Effector memory CD4-positive, alpha-beta T cell (primary cell): ENCODE measurements at regions not wholly inside any gene's neighbourhood (a gene's known extent, or its start where the extent isn't known, plus 50 kb on each side); places are given as distances from the start of the nearest gene placed in this dataset.

Experiments
- DNase-seq, 3 donors: peaks; one replicate each; pipeline ENCODE4 v3.0.0-alpha.2; 2020
- H3K27ac ChIP-seq: 2 replicates; pipeline ENCODE4 v1.7.0; 2013; ENCODE audit warnings: mild to moderate bottlenecking, low read length, moderate library complexity; ENCODE audit not compliant: insufficient read depth, poor library complexity, severe bottlenecking
- H3K27me3 ChIP-seq: replicated peaks from 2 replicates; pipeline ENCODE4 v1.7.0; 2013; ENCODE audit warnings: mild to moderate bottlenecking, low read length; ENCODE audit not compliant: insufficient read depth, control insufficient read depth, poor library complexity, severe bottlenecking
- H3K36me3 ChIP-seq: 2 replicates; pipeline ENCODE4 v1.7.0; 2013; ENCODE audit warnings: mild to moderate bottlenecking, low read length, moderate library complexity; ENCODE audit not compliant: control insufficient read depth, insufficient read depth
- H3K4me1 ChIP-seq: 2 replicates; pipeline ENCODE4 v1.7.0; 2013; ENCODE audit warnings: low read length, mild to moderate bottlenecking; ENCODE audit not compliant: control insufficient read depth, insufficient read depth, poor library complexity, severe bottlenecking
- H3K4me3 ChIP-seq: 2 replicates; pipeline ENCODE4 v1.7.0; 2013; ENCODE audit warnings: low read length, low read depth, mild to moderate bottlenecking; ENCODE audit not compliant: insufficient read depth, poor library complexity, severe bottlenecking
- H3K9me3 ChIP-seq: 2 replicates; pipeline ENCODE4 v1.7.0; 2013; ENCODE audit warnings: mild to moderate bottlenecking, low read length, moderate library complexity; ENCODE audit not compliant: control insufficient read depth

DNA sequence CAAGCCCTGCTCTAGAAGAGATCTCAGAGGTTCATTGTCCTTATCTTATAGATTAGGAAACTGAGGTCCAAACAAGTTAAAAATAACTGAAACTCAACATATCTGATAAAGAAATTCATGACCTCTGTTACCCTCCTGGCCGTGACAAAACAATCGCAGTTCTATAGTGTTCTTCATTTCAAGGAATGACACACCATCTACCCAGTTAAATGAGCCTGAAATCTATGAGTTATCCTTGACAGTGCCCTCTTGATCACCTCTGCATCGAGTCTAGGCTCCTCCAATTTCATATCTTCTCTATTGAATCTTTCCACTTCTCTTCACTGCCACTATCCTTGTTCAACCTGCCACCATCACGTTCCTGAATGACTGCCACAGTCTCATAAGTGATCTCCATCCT, 325.3 kb upstream of the TEX13C start:
- Histone ChIP-seq H3K4me1 (no peaks in the 10 kb centered on the region), H3K36me3 (no peaks in the 10 kb centered on the region), H3K9me3 (no peaks in the 10 kb centered on the region), H3K27me3 (no peaks in the 10 kb centered on the region), H3K4me3 (no peak overlapping the region), H3K27ac (no peak overlapping the region)
- no peak for DNase-seq

DNA sequence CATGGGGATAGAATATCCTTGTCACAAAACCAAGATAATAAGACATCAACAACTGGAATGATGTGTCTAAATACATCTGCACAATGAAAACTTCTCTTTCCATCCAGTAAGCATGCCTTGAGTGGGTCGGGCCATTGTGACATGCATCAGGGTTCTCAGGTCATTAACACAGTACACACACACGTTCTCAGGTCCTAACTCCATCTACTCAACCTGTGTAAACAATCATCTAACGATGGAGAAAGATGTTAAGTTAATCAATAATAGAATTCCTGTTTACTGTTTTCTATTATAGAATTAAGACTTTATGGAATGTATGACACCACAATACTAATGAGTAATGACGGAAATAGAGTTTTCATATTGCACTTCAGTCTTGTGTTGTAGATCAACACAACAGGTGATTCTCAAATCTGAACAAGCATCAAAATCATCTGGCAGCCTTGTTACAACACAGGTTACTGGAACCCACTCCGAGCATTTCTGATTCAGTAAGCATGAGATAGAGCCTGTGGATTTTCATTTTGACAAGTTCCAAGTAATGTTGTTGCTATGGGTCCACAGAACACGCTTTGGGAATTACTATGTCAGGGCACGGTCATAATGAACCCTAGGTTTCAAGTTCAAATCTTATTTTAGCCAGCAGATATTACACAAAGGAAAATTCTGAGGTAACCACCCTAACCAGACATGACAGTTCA, 315.8 kb upstream of the TEX13C start:
- no peak for DNase-seq
- no peaks in the 10 kb centered on the region for H3K4me1 ChIP-seq
- no peaks in the 10 kb centered on the region for H3K9me3 ChIP-seq
- no peaks in the 10 kb centered on the region for H3K27me3 ChIP-seq
- no peaks in the 10 kb centered on the region for H3K36me3 ChIP-seq
- H3K4me3 ChIP-seq: no peak overlapping the region
- no peak overlapping the region for H3K27ac ChIP-seq

DNA sequence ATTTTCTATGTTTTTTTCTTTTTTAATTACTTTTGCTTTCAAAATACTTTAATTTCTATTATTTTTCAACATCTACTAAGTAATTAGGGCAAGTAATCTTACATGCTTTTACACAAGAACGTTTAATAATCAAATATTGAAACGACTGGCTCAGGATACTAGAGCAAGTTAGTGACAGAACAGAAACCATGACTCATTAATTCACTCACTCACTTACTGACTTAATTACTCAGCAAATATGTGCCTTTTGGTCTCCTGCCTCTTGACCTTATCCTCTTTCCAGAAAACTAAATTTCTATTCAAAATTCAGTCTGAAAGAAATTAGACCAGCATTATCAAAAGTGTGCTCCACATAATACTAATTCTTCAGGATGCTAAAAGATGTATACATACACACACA, 314.9 kb upstream of the TEX13C start:
- H3K36me3 ChIP-seq: no peaks in the 10 kb centered on the region
- H3K4me1 ChIP-seq: no peaks in the 10 kb centered on the region
- no peak overlapping the region for H3K4me3 ChIP-seq
- no peaks in the 10 kb centered on the region for H3K9me3 ChIP-seq
- DNase-seq: no peak
- H3K27ac ChIP-seq: no peak overlapping the region
- no peaks in the 10 kb centered on the region for H3K27me3 ChIP-seq

DNA sequence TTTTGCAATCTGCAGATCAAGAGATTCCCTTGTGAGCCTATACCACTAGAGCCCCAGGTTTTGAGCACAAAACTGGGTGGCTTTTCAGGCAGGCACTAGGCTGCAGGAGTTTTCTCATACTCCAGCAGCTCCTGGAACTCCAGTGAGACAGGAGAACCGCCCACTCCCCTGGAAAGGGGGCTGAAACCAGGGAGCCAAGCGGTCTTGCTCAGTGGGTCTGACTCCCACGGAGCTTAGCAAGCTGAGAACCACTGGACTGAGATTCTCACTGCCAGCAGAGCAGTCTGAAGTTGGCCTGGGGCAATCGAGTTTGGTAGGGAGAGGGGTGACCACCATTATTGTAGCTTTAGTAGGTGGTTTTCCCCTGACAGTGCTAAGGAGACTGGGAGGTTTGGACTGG, 313.8 kb upstream of the TEX13C start:
- H3K27me3 ChIP-seq: no peaks in the 10 kb centered on the region
- no peak for DNase-seq
- H3K4me3 ChIP-seq: no peak overlapping the region
- H3K9me3 ChIP-seq: no peaks in the 10 kb centered on the region
- no peak overlapping the region for H3K27ac ChIP-seq
- no peaks in the 10 kb centered on the region for H3K4me1 ChIP-seq
- H3K36me3 ChIP-seq: no peaks in the 10 kb centered on the region

DNA sequence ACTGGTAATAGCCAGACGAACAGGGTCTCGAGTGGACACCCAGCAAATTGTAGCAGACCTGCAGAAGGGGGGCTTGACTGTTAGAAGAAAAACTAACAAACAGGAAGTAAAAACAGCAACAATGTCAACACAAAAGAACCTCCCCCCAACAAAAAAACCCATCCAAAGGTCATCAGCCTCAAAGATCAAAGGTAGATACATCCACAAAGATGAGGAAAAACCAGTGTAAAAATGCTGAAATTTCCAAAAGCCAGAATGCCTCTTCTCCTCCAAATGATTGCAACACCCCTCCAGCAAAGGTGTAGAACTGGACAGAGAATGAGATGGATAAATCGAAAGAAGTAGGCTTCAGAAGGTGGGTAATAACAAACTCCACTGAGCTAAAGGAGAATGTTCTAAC, 313.0 kb upstream of the TEX13C start:
- Histone ChIP-seq H3K27me3 (no peaks in the 10 kb centered on the region), H3K27ac (no peak overlapping the region), H3K4me1 (no peaks in the 10 kb centered on the region), H3K36me3 (no peaks in the 10 kb centered on the region), H3K4me3 (no peak overlapping the region), H3K9me3 (no peaks in the 10 kb centered on the region)
- no peak for DNase-seq

DNA sequence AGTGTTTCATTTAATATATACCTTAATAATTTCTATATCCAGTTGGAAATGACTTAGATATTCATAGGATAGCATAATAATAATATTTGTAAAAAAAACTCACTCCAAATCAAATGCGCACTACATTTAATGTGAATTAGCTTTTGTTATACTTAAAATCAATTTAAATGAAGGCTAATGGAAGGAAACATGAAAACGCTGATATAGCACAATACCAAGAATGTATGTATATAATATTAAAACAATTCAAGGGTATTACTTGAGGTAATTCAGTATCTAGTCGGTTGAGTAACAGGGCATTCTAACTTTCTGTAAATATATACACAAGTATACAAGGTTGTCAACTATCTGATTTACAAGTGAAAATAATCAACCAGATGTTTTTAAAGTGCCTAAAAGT, 307.1 kb upstream of the TEX13C start:
- Histone ChIP-seq H3K4me3 (no peak overlapping the region), H3K4me1 (no peaks in the 10 kb centered on the region), H3K9me3 (no peaks in the 10 kb centered on the region), H3K27me3 (no peaks in the 10 kb centered on the region), H3K36me3 (no peaks in the 10 kb centered on the region), H3K27ac (no peak overlapping the region)
- no peak for DNase-seq

DNA sequence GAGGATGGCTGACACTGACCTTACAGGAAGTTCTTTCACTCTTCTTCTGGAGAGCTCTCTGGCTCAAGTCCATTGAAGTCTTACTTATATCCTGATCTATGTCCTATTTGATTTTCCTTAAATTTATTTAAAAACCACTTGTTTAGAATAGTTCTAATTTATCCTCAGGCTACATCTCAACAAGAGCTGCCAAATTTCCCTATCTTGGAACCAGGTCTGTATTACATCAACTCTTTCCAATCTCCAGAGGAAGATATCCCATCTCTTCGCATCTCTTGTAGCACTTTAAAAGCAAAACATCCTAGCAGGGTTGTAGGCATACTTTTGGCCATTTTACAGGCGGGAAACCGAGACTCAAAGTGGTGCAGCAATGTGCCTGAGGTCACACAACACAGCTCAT, 290.5 kb upstream of the TEX13C start:
- Histone ChIP-seq H3K9me3 (no peaks in the 10 kb centered on the region), H3K4me3 (no peak overlapping the region), H3K27ac (no peak overlapping the region), H3K36me3 (no peaks in the 10 kb centered on the region), H3K27me3 (no peaks in the 10 kb centered on the region), H3K4me1 (no peaks in the 10 kb centered on the region)
- DNase-seq: no peak
